RWPE2 (cell line): ENCODE measurements at regions not wholly inside any gene's neighbourhood (a gene's known extent, or its start where the extent isn't known, plus 50 kb on each side); places are given as distances from the start of the nearest gene placed in this dataset.

ENCODE experiments used
- ATAC-seq: fragments of 200-7000 bp; cut with Tn5 transposase; 3 replicates; pipeline ENCODE4 v1.9.1; 2021; ENCODE audit warnings: low read depth
- DNase-seq: peaks from one replicate; pipeline ENCODE4 v3.0.0-alpha.2; 2020; ENCODE audit warnings: low spot score
- H3K27ac ChIP-seq: fragments of 450-650 bp; 2 replicates; pipeline ENCODE4 v1.5.1; 2017; ENCODE audit warnings: mild to moderate bottlenecking; ENCODE audit not compliant: poor library complexity, severe bottlenecking
- H3K27me3 ChIP-seq: fragments of 250-450 bp; sonication (Bioruptor Pico); 2 replicates; pipeline ENCODE4 v1.5.1; 2021; ENCODE audit warnings: mild to moderate bottlenecking, moderate library complexity; ENCODE audit not compliant: insufficient read depth, poor library complexity, severe bottlenecking
- H3K36me3 ChIP-seq: fragments of 250-450 bp; sonication (Bioruptor Pico); 2 replicates; pipeline ENCODE4 v1.5.1; 2020; ENCODE audit warnings: low read depth, mild to moderate bottlenecking, moderate library complexity
- H3K4me1 ChIP-seq: fragments of 250-450 bp; sonication (Bioruptor Pico); 2 replicates; pipeline ENCODE4 v1.5.1; 2021; ENCODE audit warnings: mild to moderate bottlenecking, moderate library complexity; ENCODE audit not compliant: insufficient read depth, poor library complexity, severe bottlenecking
- H3K4me3 ChIP-seq: fragments of 250-450 bp; sonication (Bioruptor Pico); 2 replicates; pipeline ENCODE4 v1.5.1; 2021; ENCODE audit warnings: mild to moderate bottlenecking, moderate library complexity; ENCODE audit not compliant: severe bottlenecking
- H3K9me3 ChIP-seq: fragments of 250-450 bp; sonication (Bioruptor Pico); 2 replicates; pipeline ENCODE4 v1.5.1; 2021; ENCODE audit warnings: mild to moderate bottlenecking, moderate library complexity; ENCODE audit not compliant: severe bottlenecking
- CTCF ChIP-seq: fragments of 450-650 bp; IDR thresholded peaks from one replicate; pipeline ENCODE4 v1.5.1; 2017; ENCODE audit warnings: mild to moderate bottlenecking, moderate library complexity; ENCODE audit not compliant: poor library complexity, severe bottlenecking

GRCh38 chr13:63540061-63540460 is 2124.4 kb upstream of the PCDH20 start:
- Histone ChIP-seq H3K27ac (no peak overlapping the region), H3K4me3 (no peak overlapping the region), H3K36me3 (no peaks in the 10 kb centered on the region), H3K4me1 (no peaks in the 10 kb centered on the region), H3K9me3 (no peaks in the 10 kb centered on the region), H3K27me3 (no peaks in the 10 kb centered on the region)
- DNase-seq (no peak), ATAC-seq (no peak)
- TF ChIP-seq CTCF = no peak

- ATAC-seq = no peak
- no peak for TF ChIP-seq CTCF
- no peak overlapping the region for H3K4me3 ChIP-seq
- H3K36me3 ChIP-seq = no peaks in the 10 kb centered on the region
- no peaks in the 10 kb centered on the region for H3K4me1 ChIP-seq
- no peak overlapping the region for H3K27ac ChIP-seq
- no peaks in the 10 kb centered on the region for H3K27me3 ChIP-seq
- no peaks in the 10 kb centered on the region for H3K9me3 ChIP-seq
- no peak for DNase-seq
Observed at GRCh38 chr13:63517371-63517770, 2101.7 kb upstream of the PCDH20 start.

GRCh38 chr13:63516124-63516523 is 2100.5 kb upstream of the PCDH20 start:
- DNase-seq = no peak
- Histone ChIP-seq H3K4me1 (no peaks in the 10 kb centered on the region), H3K4me3 (no peak overlapping the region), H3K27me3 (no peaks in the 10 kb centered on the region), H3K36me3 (no peaks in the 10 kb centered on the region), H3K9me3 (no peaks in the 10 kb centered on the region), H3K27ac (no peak overlapping the region)
- TF ChIP-seq CTCF = no peak
- no peak for ATAC-seq

- no peak overlapping the region for H3K4me3 ChIP-seq
- H3K27me3 ChIP-seq = no peaks in the 10 kb centered on the region
- no peaks in the 10 kb centered on the region for H3K9me3 ChIP-seq
- no peaks in the 10 kb centered on the region for H3K4me1 ChIP-seq
- TF ChIP-seq CTCF = no peak
- H3K27ac ChIP-seq = no peak overlapping the region
- no peak for DNase-seq
- no peak for ATAC-seq
- H3K36me3 ChIP-seq = no peaks in the 10 kb centered on the region
Observed at GRCh38 chr13:63514886-63515285, 2099.2 kb upstream of the PCDH20 start.

GRCh38 chr13:63512095-63512494 is 2096.4 kb upstream of the PCDH20 start:
- H3K9me3 ChIP-seq = no peaks in the 10 kb centered on the region
- no peaks in the 10 kb centered on the region for H3K36me3 ChIP-seq
- TF ChIP-seq CTCF = no peak
- DNase-seq (no peak), ATAC-seq (no peak)
- H3K27ac ChIP-seq = no peak overlapping the region
- H3K4me1 ChIP-seq = no peaks in the 10 kb centered on the region
- no peaks in the 10 kb centered on the region for H3K27me3 ChIP-seq
- no peak overlapping the region for H3K4me3 ChIP-seq
